ENCODE measurements at regions not wholly inside any gene's neighbourhood (a gene's known extent, or its start where the extent isn't known, plus 50 kb on each side); places are given as distances from the start of the nearest gene placed in this dataset.

DNA sequence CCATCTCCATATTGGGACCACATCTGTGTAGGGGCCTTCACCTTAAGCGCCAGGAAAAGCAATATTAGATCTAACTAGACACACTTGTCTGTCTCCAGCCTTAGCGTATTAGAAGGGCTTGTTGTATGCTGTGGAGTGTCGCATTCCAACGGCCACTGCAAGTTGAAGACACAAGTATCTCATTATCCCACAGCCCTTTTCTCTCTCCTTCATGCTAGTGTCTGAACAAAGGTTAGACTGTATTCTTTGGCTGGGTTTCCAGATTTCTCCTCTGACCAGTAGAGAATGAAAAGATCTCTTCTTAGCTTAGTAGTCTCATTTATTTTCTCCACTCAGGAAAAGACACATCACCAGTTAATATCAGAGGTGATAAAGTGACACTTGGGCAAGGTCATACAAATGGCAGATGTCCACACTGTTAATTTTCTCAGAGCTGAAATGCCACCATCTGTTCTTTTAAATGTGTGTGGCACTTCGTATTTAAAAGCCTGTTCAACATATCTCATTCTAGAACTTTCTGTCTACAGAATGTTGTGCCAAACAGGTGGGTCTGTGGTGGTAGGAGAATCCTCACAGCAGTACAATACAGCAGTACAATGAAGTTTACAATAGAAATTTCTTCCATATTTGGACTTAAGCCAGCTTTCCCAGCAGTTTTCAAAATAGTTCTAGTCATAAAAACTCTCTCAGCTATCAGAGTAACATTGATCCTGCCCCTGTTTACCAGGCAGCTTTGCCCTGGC, 94.0 kb upstream of the ITGA6 start:
- no peak for DNase-seq

DNA sequence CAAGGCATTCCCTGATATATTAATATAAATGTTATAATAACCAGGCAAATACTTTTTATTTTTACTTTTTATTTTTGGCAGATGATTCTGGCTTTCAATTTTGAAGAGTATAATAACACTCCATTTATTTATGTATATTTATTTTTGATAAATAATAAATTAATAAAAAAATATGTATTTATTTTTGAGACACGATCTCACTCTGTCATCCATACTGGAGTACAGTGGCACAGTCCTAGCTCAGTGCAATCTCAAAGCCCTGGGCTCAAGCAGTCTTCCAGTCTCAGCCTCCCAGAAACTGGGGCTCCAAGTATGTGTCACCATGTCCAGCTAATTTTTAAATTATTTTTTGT, 93.4 kb upstream of the ITGA6 start:
- DNase-seq = no peak

DNA sequence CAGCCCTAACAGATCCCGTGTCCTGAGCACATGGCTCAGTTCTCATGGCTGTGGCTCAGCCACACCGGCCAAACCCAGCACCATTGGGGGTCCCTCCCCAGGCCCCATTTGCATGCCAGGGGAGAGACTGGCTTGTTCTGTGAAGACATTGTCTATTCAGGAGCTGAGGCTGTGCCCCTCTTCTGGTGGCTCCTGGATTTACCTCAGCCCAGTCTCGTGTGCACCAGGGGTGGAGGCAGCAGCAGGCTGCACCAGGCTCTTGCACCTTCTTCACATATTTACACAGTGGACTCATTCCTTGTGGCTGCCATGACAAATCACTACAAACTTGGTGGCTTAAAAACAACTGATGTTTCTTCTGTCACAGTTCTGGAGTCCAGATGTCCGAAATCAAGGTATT, 92.4 kb upstream of the ITGA6 start:
- no peak for DNase-seq

DNA sequence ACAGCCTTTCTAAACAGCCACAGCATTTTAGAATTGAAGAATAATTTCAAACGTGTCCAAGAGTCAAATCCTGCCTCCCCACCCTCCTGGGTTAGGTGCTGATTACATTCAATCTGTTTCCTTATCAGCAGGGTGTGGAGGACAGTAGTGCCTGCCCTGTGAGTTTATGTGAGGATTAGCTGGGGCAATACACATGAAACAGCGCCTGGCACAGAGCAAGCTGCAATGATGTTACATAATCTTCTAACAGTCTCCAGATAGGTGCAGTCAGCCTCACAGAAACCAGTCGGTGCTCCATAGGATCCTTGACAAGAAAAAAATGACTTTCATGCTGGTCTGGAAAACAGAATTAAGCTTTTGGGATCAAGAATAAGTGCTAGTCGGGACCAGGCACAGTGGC, 91.7 kb upstream of the ITGA6 start:
- no peak for DNase-seq

DNA sequence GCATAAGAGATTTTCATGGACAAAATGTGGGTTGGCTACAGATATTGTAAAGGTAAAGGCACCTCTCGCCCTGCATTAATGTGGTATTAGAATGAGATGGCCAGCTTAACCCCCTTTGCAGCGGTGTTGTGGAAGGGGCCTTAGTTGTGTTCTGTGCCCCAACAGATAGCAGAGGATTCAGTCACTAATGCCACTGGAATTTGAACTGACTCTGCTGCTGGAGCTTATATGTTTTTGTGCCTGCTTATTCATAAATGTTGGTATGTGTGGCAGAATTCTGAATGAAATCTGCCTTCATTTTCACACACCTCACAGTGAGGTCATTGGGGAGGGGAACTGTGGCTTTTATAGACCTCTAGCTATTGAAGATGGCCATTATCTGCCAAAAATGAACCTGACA, 90.7 kb upstream of the ITGA6 start:
- no peak for DNase-seq

DNA sequence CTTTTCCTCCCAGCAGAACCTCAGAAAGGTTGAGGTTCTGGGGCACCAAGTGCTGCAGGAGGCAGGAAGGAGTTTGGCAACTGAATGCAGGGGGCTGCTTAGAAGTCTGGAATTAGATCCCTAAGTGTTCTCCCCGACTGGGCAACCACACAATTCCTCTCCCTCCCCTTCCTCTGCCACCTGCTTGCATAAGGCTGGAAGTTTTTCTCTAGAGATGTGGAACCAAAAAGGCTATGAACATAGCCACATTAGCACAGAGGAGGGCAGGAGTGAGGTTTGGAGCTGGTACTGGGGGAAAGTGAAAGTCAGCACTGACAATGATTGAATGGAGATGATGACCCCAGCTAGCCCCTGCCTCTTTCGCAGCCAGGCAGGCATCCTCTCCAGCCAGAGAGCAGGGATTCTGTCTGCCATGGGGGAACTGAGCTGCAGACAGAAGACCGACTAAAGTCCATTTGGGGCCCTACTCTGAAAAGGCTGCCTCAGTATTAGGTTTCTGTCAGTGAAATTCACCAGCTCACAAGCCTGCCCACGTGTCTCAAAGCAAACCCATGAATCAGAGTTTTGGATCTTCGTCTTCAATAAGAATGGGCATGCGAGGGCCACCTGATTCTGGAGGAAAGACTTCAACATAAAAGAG, 87.9 kb upstream of the ITGA6 start:
- DNase-seq = no peak

DNA sequence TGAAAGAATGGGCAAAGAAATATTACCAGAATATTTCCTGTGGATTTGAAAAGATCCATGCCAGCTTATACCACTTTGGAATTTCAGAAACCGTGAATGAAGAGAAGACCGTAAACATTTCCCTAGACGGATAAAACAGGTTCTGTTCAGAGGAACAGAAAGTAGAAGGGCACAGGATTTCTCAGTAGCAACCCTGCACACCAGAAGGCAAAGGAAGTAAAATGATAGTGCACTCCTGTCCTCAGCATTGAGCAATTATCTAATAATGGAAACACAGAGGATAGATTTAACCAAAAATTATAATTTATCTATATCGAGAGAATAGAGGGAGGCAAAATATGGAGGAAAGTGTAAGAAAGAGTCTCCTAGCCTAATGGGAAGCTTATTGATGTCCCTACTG, 87.0 kb upstream of the ITGA6 start:
- DNase-seq = no peak

DNA sequence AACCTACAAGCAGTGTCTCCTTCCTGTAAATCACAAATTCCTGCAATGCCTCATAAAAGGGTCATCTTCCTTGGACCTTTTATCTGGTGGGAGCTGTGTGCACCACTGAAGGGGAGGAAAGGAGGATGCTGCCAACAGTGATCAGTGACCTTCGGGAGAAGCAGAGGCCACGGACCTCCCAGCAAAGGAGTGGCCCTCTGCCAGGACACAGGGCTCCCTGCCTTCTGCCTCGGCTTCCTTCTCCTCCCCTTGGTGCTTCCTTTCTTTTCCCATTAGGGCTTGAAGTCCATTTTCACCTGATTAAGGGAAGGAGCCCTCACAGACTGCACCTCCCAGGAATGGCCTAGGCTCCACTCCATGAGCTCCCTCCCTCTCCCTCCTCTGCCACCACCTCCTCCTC, 85.3 kb upstream of the ITGA6 start:
- no peak for DNase-seq

DNA sequence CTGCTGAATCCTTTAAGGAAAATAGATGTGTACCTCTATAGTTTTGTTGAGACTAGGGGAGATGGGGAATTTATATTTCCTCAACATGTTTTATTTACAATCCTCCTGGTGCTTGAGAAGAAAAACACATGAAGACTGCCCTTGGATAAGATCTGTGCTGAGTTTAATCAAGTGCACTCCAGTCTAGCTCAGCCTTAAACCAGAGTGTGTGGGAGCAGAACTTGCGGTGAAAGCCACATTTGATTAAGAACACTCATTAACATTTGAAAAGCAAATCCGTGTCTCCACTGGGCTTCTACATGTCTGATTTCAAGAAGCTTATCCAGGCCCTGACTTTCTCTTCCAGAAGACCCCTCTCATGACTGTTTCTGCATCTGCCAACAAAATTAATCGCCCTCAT, 84.8 kb upstream of the ITGA6 start:
- no peak for DNase-seq

DNA sequence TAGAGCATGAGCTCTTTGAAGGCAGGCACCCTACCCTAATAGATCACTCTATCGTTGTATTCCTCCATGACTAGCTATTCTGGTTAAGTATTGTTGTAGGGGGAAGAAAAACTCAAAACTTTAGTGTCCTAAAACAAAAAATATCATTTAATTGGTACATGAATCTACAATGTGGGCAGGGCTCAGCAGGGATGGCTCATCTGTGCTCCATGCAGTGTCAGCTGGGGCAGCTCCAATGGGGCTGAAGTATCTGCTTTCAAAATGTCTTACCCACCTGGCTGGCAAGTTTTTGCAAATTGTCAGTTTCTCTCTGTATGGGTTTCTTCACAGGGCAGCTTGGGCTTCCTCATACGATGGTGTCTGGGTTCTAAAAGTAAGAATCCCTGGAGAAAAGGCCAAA, 83.2 kb upstream of the ITGA6 start:
- DNase-seq = no peak

DNA sequence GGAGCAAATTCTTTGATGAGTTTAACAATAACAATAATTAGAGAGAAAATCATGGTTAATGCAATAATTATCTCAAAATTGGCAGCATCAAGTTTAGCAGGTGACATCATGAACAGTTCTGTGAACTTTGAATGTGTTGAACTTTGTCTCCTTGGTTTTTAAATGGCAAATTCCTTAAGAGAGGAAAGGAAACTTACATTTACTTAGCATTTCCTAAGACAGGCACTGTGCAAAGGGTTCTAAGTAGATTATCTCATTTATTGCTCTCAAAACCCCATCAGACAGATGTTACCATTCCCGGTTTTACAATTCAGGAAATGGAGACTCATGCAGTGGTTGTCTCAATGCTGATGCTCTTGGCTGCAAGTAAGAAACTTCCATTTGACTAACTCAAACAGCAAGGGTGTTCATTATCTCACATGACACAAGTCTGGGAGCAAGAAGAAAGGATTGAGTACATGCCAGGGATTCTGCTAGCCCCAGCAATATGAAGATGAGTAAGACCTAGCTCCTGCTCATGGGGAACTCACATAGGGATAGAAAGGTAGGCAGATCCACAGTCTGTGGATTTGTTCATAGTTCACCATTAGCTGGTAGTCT, 81.3 kb upstream of the ITGA6 start:
- no peak for DNase-seq

DNA sequence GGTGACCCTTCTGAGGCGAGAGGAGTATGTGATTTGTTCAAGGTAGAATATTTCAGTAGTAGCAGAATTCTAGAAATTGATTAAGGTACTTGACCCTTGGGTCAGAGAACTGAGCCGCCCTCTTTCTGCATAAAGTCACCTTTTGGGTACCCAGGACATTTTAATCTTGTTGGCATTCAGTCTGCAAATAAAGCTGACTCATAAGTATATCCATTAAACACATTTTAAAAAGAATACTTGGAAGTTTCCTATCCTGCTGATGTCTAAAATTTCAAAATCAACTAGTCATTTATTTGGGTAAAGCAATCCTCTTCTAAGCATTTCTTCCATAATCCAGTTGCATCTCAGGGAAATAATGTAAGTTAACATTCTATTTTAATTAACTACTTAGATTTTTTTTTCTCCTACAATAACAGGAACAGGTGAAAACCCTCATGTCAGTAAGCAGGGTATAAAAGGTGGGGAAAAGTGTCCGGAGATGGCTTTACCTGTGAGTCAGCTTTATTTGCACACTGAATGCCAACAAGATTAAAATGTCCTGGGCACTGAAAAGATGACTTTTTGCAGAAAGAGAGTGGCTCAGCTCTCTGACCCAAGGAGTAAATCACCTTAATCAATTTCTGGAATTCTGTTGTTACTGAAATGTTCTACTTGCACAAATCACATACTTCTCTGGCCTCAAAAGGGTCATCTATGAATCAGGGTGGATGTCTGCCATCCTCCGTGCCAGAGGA, 78.7 kb upstream of the ITGA6 start:
- no peak for DNase-seq

DNA sequence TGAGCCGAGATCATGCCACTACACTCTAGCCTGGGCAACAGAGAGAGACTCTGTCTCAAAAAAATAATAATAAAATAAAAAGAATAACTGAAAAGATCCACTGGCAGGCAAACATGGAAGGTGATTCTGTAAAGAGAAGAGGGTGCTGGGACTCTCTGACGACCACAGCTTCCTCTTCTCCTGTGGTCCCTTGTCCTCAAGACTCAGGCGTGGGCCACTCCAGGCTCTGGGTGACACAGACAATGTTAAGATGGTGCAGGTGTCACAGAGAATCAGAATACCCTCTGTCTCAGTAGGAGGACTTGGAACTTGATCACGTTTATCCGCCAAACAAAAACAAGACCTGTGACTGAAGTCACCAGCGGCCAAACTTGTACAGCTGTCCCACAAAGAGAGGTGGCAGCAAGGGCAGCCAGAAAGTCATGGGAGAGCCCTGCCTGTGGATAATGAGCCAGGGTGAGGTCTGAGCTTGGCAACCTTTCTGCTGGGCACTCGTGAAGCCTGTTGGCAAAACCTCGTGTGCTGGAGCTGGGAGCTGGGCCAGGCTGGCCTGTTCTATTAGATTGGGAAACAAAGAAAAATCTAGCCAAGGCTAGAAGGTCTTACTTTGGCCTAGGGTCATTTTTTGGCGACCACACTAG, 76.4 kb upstream of the ITGA6 start:
- DNase-seq = no peak

DNA sequence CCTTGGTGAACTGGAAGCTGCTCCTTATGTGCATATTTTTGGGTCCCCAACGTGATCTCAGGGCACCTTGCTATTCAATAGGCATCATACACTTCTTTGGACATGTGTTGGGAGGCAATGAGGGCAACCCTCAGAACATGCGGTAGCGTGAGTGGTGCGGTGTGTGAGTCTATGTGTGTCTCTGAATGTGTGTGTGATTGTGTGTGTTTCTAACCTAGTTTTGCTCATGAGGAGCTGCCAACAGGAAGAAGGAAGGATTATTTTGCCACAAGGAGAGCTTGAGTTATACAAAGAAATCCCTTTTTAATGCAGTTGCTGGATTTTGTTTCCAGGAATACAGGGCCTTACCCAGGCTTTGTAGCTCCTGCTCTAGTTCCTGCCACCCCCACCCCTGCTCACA, 75.8 kb upstream of the ITGA6 start:
- DNase-seq = no peak

DNA sequence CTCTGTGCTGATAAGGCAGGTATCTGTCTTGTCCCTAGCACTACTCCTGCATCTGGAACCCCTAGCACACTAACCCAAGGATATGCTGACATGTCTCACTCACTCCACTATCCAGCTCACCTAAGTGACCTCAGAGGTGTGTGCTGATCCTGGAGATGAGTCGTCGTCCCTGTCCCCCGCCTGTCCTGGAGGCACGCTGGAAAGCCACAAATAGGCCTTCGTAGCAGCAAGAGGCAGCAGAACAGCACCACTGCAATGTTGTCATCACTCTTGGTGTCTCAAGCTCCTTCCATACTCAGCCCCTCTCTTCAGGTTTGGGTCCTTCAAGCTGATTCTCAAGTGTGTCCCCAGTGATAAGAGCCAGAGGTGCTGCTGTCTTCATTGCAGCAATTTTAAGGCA, 73.0 kb upstream of the ITGA6 start:
- DNase-seq = no peak

DNA sequence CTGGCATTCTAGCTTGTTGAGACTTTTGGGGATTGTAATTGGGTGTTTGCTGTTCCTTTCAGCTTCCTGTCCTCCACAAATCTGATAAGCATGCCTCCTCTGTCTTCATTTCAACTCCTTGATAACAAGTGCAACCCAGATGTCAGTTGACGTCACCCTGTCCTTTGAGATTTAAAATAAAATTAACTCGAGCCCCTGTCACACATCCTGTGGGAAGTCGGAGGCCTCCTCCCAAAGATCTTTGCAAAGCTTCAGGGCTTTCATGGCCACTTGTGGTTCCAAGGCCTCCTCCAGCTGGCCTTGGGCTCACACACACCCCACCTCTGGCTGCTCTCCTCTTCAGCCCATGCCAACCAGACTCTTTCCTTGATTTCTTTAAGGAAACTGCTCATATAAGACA, 69.9 kb upstream of the ITGA6 start:
- DNase-seq = no peak

DNA sequence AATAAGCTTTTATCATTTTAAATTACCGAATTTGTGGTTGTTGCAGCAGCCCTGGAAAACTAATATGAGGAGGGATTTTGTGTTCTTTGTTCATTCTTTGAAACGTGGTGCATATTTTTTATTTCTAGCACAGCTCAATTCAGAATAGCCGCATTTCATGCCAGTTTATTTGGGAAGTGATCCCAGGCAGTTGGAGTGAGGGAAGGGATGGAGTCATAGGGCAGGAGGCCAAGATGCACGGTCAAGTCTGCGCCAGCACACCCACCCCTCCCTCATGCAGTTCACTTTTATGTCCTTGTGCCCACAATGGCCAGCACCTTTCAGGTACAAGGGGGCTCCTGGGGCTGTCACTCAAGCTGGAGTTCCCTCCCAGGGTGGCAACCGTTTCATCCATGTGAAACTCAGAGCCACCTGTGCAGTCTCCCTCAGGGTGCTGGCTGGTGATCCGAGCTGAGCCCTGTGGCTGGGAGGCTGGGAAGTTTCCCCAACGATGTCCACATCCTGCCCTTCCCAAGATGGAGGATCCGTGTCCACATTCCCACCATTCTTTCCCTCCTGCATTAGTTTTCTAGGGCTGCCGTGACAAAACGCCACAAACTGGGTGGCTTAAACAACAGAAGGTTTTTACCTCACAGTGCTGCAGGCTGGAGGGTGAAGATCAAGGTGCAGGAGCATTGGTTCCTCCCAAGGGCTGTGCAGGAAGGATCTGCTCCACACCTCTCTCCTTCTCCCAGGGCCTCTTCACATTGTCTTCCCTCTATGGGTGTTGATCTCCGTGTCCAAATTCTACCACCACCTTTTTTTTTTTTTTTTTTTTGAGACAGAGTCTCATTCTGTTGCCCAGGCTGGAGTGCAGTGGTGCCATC, 68.5 kb upstream of the ITGA6 start:
- no peak for DNase-seq

DNA sequence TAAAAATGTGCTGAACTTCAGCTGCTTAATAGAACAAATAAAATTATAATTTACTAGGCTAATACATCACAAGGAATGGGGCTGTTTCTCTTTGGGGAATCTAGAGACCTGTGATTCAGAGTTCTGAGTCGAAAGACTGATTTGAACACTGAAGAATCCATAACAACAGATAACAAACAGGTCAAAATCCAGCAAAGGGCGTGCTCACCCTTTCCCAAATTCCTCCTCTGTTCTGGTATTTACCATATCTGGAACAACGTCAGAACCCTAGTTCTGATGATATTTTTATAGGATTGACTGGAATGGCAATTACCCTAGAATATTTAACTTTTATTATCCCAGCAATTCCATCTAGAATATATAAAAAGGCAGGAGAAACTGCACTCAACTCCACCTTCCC, 66.0 kb upstream of the ITGA6 start:
- no peak for DNase-seq

DNA sequence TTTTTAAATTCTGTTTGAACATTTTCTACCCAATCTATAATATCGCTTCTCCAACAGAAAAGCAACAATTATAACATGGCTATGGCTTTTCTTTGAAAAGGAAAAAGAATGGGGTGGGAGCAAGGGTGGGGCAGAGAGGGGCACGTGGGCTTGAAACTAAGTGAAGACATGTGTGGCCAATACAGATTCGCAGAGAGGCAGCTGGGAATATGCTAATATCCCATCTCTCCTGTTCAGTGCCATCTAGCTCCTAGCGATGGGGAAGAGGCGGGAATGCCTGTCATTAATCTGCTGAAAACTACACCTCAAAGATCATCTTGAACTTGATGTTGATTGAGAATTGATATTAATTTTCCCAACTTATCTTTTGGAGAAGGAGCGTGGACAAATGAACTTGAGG, 65.5 kb upstream of the ITGA6 start:
- DNase-seq = no peak

DNA sequence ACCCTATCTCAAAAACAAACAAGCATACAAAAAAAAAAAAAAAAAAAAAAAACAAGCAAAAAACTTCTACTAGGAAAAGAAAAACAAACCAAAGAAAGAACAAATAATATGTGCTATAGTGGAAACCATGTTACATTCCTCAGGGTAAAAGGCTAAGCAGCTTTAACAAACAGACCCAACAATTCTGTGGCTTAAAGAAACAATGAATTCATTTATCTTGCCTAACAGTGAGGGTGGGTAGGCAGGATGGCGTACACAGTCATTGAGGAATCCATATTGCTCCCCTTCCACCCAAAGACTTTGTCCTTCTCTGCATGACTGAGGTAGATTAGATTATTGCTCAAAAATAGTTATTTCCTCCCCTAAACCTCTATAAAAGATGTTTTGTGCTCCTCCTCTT, 63.1 kb upstream of the ITGA6 start:
- no peak for DNase-seq

DNA sequence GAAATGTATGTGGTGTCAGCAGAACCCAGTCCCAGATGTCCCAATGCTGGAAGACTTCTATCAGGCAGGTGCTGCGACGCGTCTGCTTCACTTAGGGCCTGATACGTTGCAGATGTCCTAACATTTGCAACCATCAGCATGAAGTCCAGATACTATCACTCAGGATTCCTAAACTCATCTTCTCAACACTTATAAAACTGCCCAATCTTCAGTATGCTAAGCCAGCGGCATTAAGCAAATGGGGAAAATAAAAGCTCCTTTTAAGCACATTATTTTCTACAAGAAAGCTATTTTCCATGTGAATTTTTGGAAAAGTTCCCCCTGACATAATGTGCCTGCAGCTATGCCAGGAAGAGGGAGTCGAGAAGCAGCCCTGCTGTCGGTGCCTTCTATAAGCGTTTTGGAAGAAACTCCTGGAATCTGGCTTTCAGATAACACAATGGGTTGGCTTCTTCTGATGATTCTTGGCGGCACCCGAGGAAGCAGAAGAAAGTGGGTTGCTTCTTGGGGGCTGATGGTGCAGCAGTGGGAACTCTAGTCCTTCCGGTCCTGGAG, 60.7 kb upstream of the ITGA6 start:
- no peak for DNase-seq

DNA sequence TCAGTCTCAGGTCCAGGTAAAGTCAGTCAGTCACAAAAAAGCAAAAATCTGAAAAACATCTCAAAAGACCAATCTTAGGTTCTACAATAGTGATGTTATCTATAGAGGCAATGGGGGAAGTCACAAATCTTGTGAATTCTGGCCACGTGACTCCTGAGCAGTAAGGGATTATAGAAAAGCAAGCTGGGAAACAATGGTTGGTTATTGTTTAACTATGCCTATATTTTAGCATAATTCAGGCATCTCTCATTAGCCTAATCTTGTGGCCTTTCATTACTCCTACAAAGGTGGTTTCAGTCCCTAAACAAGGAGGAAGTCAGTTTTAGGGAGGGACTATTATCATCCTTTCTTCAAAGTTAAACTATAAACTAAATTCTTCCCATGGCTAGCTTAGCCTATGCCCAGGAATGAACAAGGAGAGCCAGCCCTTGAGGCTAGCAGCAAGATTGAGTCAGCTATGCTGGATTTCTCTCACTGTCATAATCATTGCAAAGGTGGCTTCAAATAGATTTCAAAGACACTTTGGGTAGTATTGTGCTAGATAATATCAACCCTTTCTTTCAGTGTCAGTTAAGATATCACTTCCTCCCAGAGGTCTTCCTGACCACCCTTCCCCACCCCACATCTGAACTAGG, 56.4 kb upstream of the ITGA6 start:
- no peak for DNase-seq
